H1 (cell line): ENCODE measurements at regions not wholly inside any gene's neighbourhood (a gene's known extent, or its start where the extent isn't known, plus 50 kb on each side); places are given as distances from the start of the nearest gene placed in this dataset.

Experiments
- CTCF ChIA-PET: fragments of 300-600 bp; sonication (Branson Sonifier 250); formaldehyde crosslinking; loops from one replicate; lab custom pipeline; 2021; ENCODE audit not compliant: partially characterized antibody; lab: Charles Lee
- POLR2A ChIA-PET: fragments of 300-600 bp; sonication (Branson Sonifier 250); formaldehyde crosslinking; loops from one replicate; lab custom pipeline; 2021; ENCODE audit warnings: inconsistent platforms; ENCODE audit not compliant: partially characterized antibody; lab: Charles Lee
- DNase-seq, 2 experiments: peaks; one replicate each; pipeline versions ENCODE4 v3.0.0 to v3.0.0-alpha.2; 2010 to 2022; ENCODE audit warnings: low spot score in 2 of 2, low read depth in 1 of 2, mixed read lengths in 1 of 2
- FAIRE-seq: peaks from 2 replicates; lab custom pipeline; 2011; peaks lifted over from hg19 to GRCh38; lab: Jason Lieb, UNC
- H2AFZ ChIP-seq: 2 replicates; pipeline ENCODE4 v1.8.1; 2012; ENCODE audit warnings: low read length, inconsistent platforms
- H2AK5ac ChIP-seq: 2 replicates; pipeline ENCODE4 v1.6.1; 2013; ENCODE audit warnings: low read depth, low read length
- H2BK120ac ChIP-seq: replicated peaks from 2 replicates; pipeline ENCODE3; 2013; ENCODE audit warnings: low read depth, low read length, inconsistent platforms
- H2BK12ac ChIP-seq: 2 replicates; pipeline ENCODE4 v1.6.1; 2013; ENCODE audit warnings: low read depth, low read length
- H2BK15ac ChIP-seq: 2 replicates; pipeline ENCODE4 v1.6.1; 2013; ENCODE audit warnings: low read length
- H2BK20ac ChIP-seq: 2 replicates; pipeline ENCODE4 v1.6.1; 2013; ENCODE audit warnings: low read length
- H2BK5ac ChIP-seq: 2 replicates; pipeline ENCODE4 v1.6.1; 2013; ENCODE audit warnings: low read depth, low read length
- H3K14ac ChIP-seq: 2 replicates; pipeline ENCODE4 v1.6.1; 2013; ENCODE audit warnings: inconsistent platforms; ENCODE audit not compliant: insufficient read length
- H3K18ac ChIP-seq: 2 replicates; pipeline ENCODE4 v1.6.1; 2013; ENCODE audit warnings: low read length; ENCODE audit errors: extremely low read depth
- H3K23ac ChIP-seq: 2 replicates; pipeline ENCODE4 v1.6.1; 2013; ENCODE audit warnings: inconsistent platforms; ENCODE audit not compliant: insufficient read length
- H3K23me2 ChIP-seq: 2 replicates; pipeline ENCODE4 v1.6.1; 2013; ENCODE audit warnings: low read depth, low read length
- H3K27ac ChIP-seq: 2 replicates; pipeline ENCODE4 v1.6.1; 2011; ENCODE audit warnings: low read depth, low read length, inconsistent platforms
- H3K27me3 ChIP-seq, 4 experiments: replicated peaks in 1 of 4; 1 replicate in 1 of 4; 2 replicates in 3 of 4; pipeline versions ENCODE4 v1.6.1 to v1.8.1; 2011 to 2013; ENCODE audit warnings: low read length in 3 of 4, mild to moderate bottlenecking in 3 of 4, inconsistent platforms in 2 of 4, mixed read lengths in 2 of 4, moderate library complexity in 1 of 4; ENCODE audit not compliant: control insufficient read depth in 3 of 4, insufficient read depth in 3 of 4; ENCODE audit errors: extremely low read depth in 1 of 4
- H3K36me3 ChIP-seq, 4 experiments: 2 replicates each; pipeline versions ENCODE4 v1.6.1 to v1.8.1; 2011 to 2013; ENCODE audit warnings: mild to moderate bottlenecking in 4 of 4, low read length in 3 of 4, moderate library complexity in 2 of 4, control low read depth in 1 of 4, inconsistent platforms in 1 of 4; ENCODE audit not compliant: insufficient read depth in 4 of 4, control insufficient read depth in 2 of 4
- H3K4ac ChIP-seq: replicated peaks from 2 replicates; pipeline ENCODE3; 2013; ENCODE audit warnings: low read length, low read depth, mixed read lengths, inconsistent platforms; ENCODE audit not compliant: insufficient read length
- H3K4me1 ChIP-seq, 4 experiments: replicated peaks in 1 of 4; 1 replicate in 1 of 4; 2 replicates in 3 of 4; pipeline versions ENCODE4 v1.6.1 to v1.8.1; 2011 to 2013; ENCODE audit warnings: low read length in 3 of 4, inconsistent platforms in 2 of 4, mixed read lengths in 1 of 4; ENCODE audit not compliant: insufficient read depth in 4 of 4, control insufficient read depth in 3 of 4
- H3K4me2 ChIP-seq, 2 experiments: 2 replicates each; pipeline versions ENCODE4 v1.6.1 to v1.8.1; 2011 to 2013; ENCODE audit warnings: low read depth in 2 of 2, low read length in 2 of 2, control low read depth in 1 of 2, inconsistent platforms in 1 of 2, mild to moderate bottlenecking in 1 of 2; ENCODE audit not compliant: insufficient read depth in 1 of 2
- H3K4me3 ChIP-seq, 4 experiments: fragments of 200-600, 300-600 bp in 1 of 4; sonication (generic), shearing (Covaris generic), sonication (Bioruptor Twin) in 1 of 4; 2 replicates each; pipeline versions ENCODE4 v1.5.1 to v1.8.1; 2011 to 2016; ENCODE audit warnings: low read length in 4 of 4, low read depth in 3 of 4, control low read depth in 2 of 4, inconsistent platforms in 2 of 4, mild to moderate bottlenecking in 2 of 4, mixed read lengths in 1 of 4, moderate library complexity in 1 of 4; ENCODE audit not compliant: insufficient read depth in 2 of 4; ENCODE audit errors: extremely low read depth in 1 of 4
- H3K56ac ChIP-seq: replicated peaks from 2 replicates; pipeline ENCODE3; 2013; ENCODE audit warnings: low read depth, mild to moderate bottlenecking, mixed read lengths, low read length, inconsistent platforms; ENCODE audit not compliant: insufficient read length
- H3K79me1 ChIP-seq: 2 replicates; pipeline ENCODE4 v1.6.1; 2013; ENCODE audit warnings: low read depth, low read length, control low read depth
- H3K79me2 ChIP-seq, 2 experiments: 2 replicates each; pipeline versions ENCODE4 v1.6.1 to v1.8.1; 2012 to 2013; ENCODE audit warnings: low read length in 2 of 2, mild to moderate bottlenecking in 2 of 2, inconsistent platforms in 1 of 2; ENCODE audit not compliant: insufficient read depth in 2 of 2, control insufficient read depth in 1 of 2
- H3K9ac ChIP-seq, 4 experiments: replicated peaks in 1 of 4; 1 replicate in 1 of 4; 2 replicates in 3 of 4; pipeline versions ENCODE4 v1.6.1 to v1.8.1; 2011 to 2013; ENCODE audit warnings: low read depth in 3 of 4, low read length in 3 of 4, control low read depth in 2 of 4, mild to moderate bottlenecking in 2 of 4, moderate library complexity in 2 of 4, inconsistent platforms in 1 of 4; ENCODE audit errors: extremely low read depth in 1 of 4
- H3K9me3 ChIP-seq, 2 experiments: 2 replicates each; pipeline versions ENCODE4 v1.6.1 to v1.8.1; 2012 to 2013; ENCODE audit warnings: mild to moderate bottlenecking in 2 of 2, moderate library complexity in 2 of 2, control low read depth in 1 of 2, inconsistent platforms in 1 of 2, low read depth in 1 of 2, low read length in 1 of 2, mixed read lengths in 1 of 2; ENCODE audit not compliant: insufficient read depth in 2 of 2
- H4K20me1 ChIP-seq, 2 experiments: replicated peaks in 1 of 2; 2 replicates each; pipeline versions ENCODE3 to v1.8.1; 2011 to 2013; ENCODE audit warnings: inconsistent platforms in 2 of 2, low read length in 2 of 2, mild to moderate bottlenecking in 1 of 2; ENCODE audit not compliant: insufficient read depth in 2 of 2, control insufficient read depth in 1 of 2
- H4K5ac ChIP-seq: 2 replicates; pipeline ENCODE4 v1.6.1; 2013; ENCODE audit warnings: low read length, low read depth, mixed read lengths, inconsistent platforms; ENCODE audit not compliant: insufficient read length
- H4K8ac ChIP-seq: 2 replicates; pipeline ENCODE4 v1.8.0; 2013; ENCODE audit warnings: mild to moderate bottlenecking, moderate library complexity, low read length, inconsistent platforms; ENCODE audit not compliant: insufficient read depth; ENCODE audit errors: extremely low read depth
- H4K91ac ChIP-seq: replicated peaks from 2 replicates; pipeline ENCODE3; 2013; ENCODE audit warnings: low read length, mixed read lengths, inconsistent platforms; ENCODE audit not compliant: insufficient read length
- BCL11A ChIP-seq, 2 experiments: IDR thresholded peaks; one replicate each; pipeline ENCODE4 v1.6.1; 2011; ENCODE audit warnings: low read depth in 2 of 2, low read length in 2 of 2, mild to moderate bottlenecking in 2 of 2
- GTF2F1 ChIP-seq: IDR thresholded peaks from 2 replicates; pipeline ENCODE4 v1.6.1; 2012; ENCODE audit warnings: low read depth, low read length, improper control_type of control experiment, borderline replicate concordance
- RNF2 ChIP-seq: fragments of 200-900, 300-1000 bp; sonication (generic); IDR thresholded peaks from 2 replicates; pipeline ENCODE4 v1.7.1; 2016; ENCODE audit warnings: borderline replicate concordance, low read depth, mild to moderate bottlenecking, antibody characterized with exemption, low read length; ENCODE audit not compliant: poor library complexity, severe bottlenecking; ENCODE audit errors: missing control alignments
- SIRT6 ChIP-seq: IDR thresholded peaks from one replicate; pipeline ENCODE4 v1.7.1; 2012; ENCODE audit warnings: low read length, inconsistent platforms
- SIX5 ChIP-seq: IDR thresholded peaks from 2 replicates; pipeline ENCODE4 v1.6.1; 2011; ENCODE audit warnings: mild to moderate bottlenecking, low read depth, low read length
- SP1 ChIP-seq: IDR thresholded peaks from 2 replicates; pipeline ENCODE4 v1.6.1; 2011; ENCODE audit warnings: low read depth, low read length
- TBP ChIP-seq: IDR thresholded peaks from 2 replicates; pipeline ENCODE4 v1.6.1; 2011; ENCODE audit warnings: low read depth, low read length, improper control_type of control experiment
- WGBS, 2 experiments: shearing (Covaris generic) in 1 of 2; methylation state at CpG; one replicate each; pipeline versions ENCODE4 v1.1.6 to v1.1.7; 2013 to 2015; ENCODE audit warnings: low lambda C conversion rate in 2 of 2, mixed read lengths in 2 of 2, inconsistent platforms in 1 of 2, low coverage in 1 of 2, missing lambda C conversion rate in 1 of 2; ENCODE audit not compliant: insufficient replicate concordance in 2 of 2, insufficient coverage in 1 of 2, insufficient read length in 1 of 2; ENCODE audit errors: extremely low coverage in 1 of 2, missing lambda C conversion rate in 1 of 2; 5-methylcytosine and 5-hydroxymethylcytosine counted together

DNA sequence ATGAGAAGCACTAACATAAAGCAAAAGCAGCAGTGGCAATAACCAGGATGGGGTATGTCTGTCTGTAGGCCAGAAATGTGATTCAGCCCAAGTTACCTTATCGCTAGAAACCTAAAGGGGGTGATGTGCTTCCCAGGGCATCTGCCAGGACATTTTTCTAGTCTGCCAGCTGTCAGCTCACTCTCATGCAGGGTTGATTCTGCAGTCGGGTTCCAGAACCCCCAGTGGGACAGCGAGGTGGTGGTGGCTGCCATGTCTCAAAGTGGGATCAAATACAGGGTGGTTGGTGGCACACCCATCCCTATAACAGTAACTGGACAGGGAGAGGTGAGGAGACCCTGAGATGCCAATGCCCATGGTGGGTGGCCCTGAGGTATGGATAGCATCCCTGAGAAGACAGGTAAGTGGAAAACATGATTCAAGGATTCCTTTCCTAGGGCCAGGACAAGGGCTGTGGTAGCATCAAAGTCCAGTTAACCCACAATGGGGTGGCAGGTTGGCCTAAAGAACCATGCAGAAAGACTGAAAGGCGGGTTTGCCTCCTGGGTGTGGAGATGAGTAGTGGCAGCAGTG, 84.3 kb downstream of the TNFRSF13B start:
- H3K14ac ChIP-seq: no peak overlapping the region
- no peaks in the 10 kb centered on the region for H3K79me1 ChIP-seq
- H4K5ac ChIP-seq: no peak overlapping the region
- no peak overlapping the region for H2BK20ac ChIP-seq
- POLR2A ChIA-PET: no interaction called here
- H3K36me3 ChIP-seq: no peaks in the 10 kb centered on the region
- TF ChIP-seq RNF2 (no peak), TBP (no peak), SP1 (no peak), SIRT6 (no peak), BCL11A (IDR thresholded peaks at IDR 0.05; ENCODE audit: low read depth in 2 of 2, low read length in 2 of 2) (no peak), GTF2F1 (no peak), SIX5 (no peak)
- TF ChIP-seq, all 59 proteins: peak for 0
- Histone ChIP-seq H4K20me1 (no peaks in the 10 kb centered on the region), H3K79me2 (no peaks in the 10 kb centered on the region), H2BK120ac (no peak overlapping the region), H3K9me3 (no peaks in the 10 kb centered on the region), H3K4me2 (no peak overlapping the region), H3K18ac (no peak overlapping the region), H3K4me3 (no peak overlapping the region), H2BK5ac (no peak overlapping the region), H4K91ac (no peak overlapping the region), H3K27ac (no peak overlapping the region), H3K4ac (no peak overlapping the region), H4K8ac (no peak overlapping the region), H2AK5ac (no peak overlapping the region), H2BK15ac (no peak overlapping the region), H3K9ac (no peak overlapping the region), H3K27me3 (no peaks in the 10 kb centered on the region), H3K4me1 (no peaks in the 10 kb centered on the region), H3K56ac (no peak overlapping the region), H3K23me2 (no peaks in the 10 kb centered on the region), H2BK12ac (no peak overlapping the region), H3K23ac (no peak overlapping the region), H2AFZ (no peak overlapping the region)
- FAIRE-seq (no peak), DNase-seq (no peak)
- CTCF ChIA-PET: no interaction called here
- 88% methylated on average over 4 of the region's 4 CpGs; no CpG with 5 or more reads in 1 of the 2 experiments for WGBS, 2 experiments
